Gastroesophageal sphincter (tissue), 3 donors: ENCODE measurements at regions not wholly inside any gene's neighbourhood (a gene's known extent, or its start where the extent isn't known, plus 50 kb on each side); places are given as distances from the start of the nearest gene placed in this dataset.

ENCODE experiments used
- EP300 ChIP-seq: sonication (generic); formaldehyde crosslinking; IDR thresholded peaks from one replicate; pipeline ENCODE4 v1.6.1; 2017; ENCODE audit warnings: antibody characterized with exemption, mild to moderate bottlenecking
- POLR2A ChIP-seq, 2 donors: fragments of 450-650 bp; IDR thresholded peaks; one replicate each; pipeline ENCODE4 v1.6.1; 2017; ENCODE audit warnings: antibody characterized with exemption in 2 of 2, mild to moderate bottlenecking in 2 of 2, moderate library complexity in 1 of 2
- POLR2AphosphoS5 ChIP-seq: sonication (generic); formaldehyde crosslinking; IDR thresholded peaks from one replicate; pipeline ENCODE4 v1.6.1; 2017; ENCODE audit warnings: antibody characterized with exemption
- TF ChIP-seq, protein P1 (sequence below), 4 experiments: fragments of 200-600 bp in 2 of 4; fragments of 450-650 bp in 2 of 4; sonication (generic) in 1 of 4; IDR thresholded peaks; one replicate each; pipeline ENCODE4 v1.5.1; 2017 to 2019; ENCODE audit warnings: antibody characterized with exemption in 4 of 4, mild to moderate bottlenecking in 2 of 4, moderate library complexity in 2 of 4

GRCh38 chr4:180009316-180009715 lies 2233.9 kb upstream of the TENM3 start:
- TF ChIP-seq, protein P1, sequence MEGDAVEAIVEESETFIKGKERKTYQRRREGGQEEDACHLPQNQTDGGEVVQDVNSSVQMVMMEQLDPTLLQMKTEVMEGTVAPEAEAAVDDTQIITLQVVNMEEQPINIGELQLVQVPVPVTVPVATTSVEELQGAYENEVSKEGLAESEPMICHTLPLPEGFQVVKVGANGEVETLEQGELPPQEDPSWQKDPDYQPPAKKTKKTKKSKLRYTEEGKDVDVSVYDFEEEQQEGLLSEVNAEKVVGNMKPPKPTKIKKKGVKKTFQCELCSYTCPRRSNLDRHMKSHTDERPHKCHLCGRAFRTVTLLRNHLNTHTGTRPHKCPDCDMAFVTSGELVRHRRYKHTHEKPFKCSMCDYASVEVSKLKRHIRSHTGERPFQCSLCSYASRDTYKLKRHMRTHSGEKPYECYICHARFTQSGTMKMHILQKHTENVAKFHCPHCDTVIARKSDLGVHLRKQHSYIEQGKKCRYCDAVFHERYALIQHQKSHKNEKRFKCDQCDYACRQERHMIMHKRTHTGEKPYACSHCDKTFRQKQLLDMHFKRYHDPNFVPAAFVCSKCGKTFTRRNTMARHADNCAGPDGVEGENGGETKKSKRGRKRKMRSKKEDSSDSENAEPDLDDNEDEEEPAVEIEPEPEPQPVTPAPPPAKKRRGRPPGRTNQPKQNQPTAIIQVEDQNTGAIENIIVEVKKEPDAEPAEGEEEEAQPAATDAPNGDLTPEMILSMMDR (IDR thresholded peaks at IDR 0.05), result no peak
- no peak for TF ChIP-seq POLR2AphosphoS5
- no peak for TF ChIP-seq POLR2A (IDR thresholded peaks at IDR 0.05)
- TF ChIP-seq EP300, result no peak
